ENCODE measurements at regions not wholly inside any gene's neighbourhood (a gene's known extent, or its start where the extent isn't known, plus 50 kb on each side); places are given as distances from the start of the nearest gene placed in this dataset.

DNA sequence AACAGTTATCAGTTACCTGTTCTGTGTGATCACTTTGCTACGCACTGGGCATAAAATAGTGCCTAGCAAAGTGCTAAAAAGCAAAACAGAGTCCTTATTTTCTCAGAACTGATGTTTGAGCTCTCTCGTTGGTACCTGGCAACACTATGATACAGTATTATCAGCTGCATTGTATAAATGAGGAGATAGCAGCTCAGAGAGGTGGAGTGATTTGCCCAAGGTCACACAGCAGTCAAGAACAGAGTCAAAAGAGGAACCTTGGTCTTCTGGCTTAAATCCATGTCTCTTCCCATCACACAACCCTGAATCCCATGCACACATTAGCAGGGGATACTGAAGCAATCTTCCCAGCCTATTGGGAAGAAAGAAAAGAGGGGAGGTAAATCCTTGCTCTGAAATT lies 580.5 kb downstream of the SOX6 start:
- TF ChIP-seq, protein P1, sequence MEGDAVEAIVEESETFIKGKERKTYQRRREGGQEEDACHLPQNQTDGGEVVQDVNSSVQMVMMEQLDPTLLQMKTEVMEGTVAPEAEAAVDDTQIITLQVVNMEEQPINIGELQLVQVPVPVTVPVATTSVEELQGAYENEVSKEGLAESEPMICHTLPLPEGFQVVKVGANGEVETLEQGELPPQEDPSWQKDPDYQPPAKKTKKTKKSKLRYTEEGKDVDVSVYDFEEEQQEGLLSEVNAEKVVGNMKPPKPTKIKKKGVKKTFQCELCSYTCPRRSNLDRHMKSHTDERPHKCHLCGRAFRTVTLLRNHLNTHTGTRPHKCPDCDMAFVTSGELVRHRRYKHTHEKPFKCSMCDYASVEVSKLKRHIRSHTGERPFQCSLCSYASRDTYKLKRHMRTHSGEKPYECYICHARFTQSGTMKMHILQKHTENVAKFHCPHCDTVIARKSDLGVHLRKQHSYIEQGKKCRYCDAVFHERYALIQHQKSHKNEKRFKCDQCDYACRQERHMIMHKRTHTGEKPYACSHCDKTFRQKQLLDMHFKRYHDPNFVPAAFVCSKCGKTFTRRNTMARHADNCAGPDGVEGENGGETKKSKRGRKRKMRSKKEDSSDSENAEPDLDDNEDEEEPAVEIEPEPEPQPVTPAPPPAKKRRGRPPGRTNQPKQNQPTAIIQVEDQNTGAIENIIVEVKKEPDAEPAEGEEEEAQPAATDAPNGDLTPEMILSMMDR (IDR thresholded peaks at IDR 0.05; ENCODE audit: extremely low read depth, insufficient read depth, missing control alignments): no peak
- in situ Hi-C loops (cut with MboI; ENCODE audit: low pct_unique_long_range_greater_than_20kb, low sequenced_read_pairs, unreplicated experiment): no loop called here
- DNase-seq (ENCODE audit: low spot score): no peak

DNA sequence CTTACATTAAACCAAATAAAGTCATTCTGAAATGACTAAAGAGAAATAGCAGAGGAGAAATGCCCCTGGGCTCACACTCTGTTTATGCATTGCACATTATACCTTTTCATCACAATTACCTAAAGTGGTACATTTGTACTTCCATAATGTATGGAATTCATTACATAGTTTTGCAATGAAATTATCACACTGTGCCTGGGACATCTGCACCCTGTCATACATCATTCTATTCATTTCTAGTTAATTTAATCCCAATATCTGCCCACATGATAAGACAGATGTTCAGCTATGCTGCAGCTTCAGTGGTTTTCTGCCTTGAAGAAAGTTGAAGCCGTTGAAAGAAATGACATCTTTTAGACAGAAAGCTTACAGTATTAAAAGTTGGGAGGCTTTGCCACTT lies 580.0 kb downstream of the SOX6 start:
- in situ Hi-C loops (cut with MboI; ENCODE audit: low pct_unique_long_range_greater_than_20kb, low sequenced_read_pairs, unreplicated experiment): no loop called here
- TF ChIP-seq, protein P1 (IDR thresholded peaks at IDR 0.05; ENCODE audit: extremely low read depth, insufficient read depth, missing control alignments): no peak
- DNase-seq (ENCODE audit: low spot score): no peak

DNA sequence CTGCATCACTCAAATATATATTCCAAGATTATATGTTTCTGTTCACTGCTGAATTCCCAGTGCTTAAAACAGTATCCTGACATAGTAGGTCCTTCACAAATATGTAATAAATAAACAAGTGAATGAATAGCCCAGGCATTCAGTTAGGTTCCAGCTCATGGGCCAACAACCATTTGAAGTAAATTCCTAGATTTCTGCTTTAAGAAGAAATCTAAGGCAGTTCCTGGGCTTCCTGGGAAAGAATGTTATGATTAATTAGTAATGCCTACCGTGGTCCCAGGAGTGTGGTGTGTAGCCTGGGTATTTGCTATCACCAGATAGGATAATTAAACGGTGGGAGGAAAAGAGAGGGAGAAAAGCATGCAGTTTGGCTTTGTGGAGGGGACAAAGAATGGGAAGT lies 576.8 kb downstream of the SOX6 start:
- TF ChIP-seq, protein P1 (IDR thresholded peaks at IDR 0.05; ENCODE audit: extremely low read depth, insufficient read depth, missing control alignments): no peak
- no peak for DNase-seq (ENCODE audit: low spot score)
- in situ Hi-C loops (cut with MboI; ENCODE audit: low pct_unique_long_range_greater_than_20kb, low sequenced_read_pairs, unreplicated experiment): no loop called here

DNA sequence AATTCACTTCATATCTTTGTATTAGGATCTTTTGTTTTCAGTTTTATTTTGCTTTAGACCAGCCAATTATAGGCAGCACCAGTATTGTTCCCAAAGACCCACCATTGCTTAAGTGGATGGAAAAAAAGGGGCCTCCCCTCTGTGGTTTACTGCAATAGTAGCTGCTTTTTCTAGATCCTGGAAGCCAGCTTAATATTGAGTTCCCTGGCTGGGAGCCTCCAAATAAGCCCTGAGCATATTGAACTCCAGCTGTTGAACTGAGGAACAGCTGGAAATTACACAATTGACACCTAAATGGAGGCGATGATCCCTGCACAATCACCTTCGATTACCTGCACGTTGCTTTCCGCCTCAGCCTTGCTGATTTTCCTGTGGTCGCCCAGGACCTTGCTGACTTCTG lies 576.0 kb downstream of the SOX6 start:
- in situ Hi-C loops (cut with MboI; ENCODE audit: low pct_unique_long_range_greater_than_20kb, low sequenced_read_pairs, unreplicated experiment): no loop called here
- TF ChIP-seq, protein P1 (IDR thresholded peaks at IDR 0.05; ENCODE audit: extremely low read depth, insufficient read depth, missing control alignments): no peak
- DNase-seq (ENCODE audit: low spot score): no peak

DNA sequence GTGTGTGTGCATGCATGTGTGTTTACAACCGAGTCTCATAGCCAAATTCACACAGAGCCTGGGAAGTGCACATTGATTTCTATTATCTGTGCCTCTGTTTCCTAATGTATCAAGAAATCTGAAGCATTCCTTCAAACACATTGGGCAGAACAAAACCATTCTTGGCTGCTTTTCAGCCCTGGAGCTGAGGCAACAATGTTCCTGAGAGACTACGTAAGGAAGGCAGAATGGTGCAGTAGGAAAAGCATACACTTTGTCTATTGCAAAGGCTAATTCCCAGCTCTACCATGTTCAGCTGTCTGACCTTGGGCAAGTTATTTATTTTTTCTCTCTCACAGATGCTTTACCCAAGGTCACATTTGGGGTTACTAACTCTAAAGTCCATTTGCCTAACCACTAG lies 575.5 kb downstream of the SOX6 start:
- in situ Hi-C loops (cut with MboI; ENCODE audit: low pct_unique_long_range_greater_than_20kb, low sequenced_read_pairs, unreplicated experiment): no loop called here
- TF ChIP-seq, protein P1 (IDR thresholded peaks at IDR 0.05; ENCODE audit: extremely low read depth, insufficient read depth, missing control alignments): no peak
- no peak for DNase-seq (ENCODE audit: low spot score)

DNA sequence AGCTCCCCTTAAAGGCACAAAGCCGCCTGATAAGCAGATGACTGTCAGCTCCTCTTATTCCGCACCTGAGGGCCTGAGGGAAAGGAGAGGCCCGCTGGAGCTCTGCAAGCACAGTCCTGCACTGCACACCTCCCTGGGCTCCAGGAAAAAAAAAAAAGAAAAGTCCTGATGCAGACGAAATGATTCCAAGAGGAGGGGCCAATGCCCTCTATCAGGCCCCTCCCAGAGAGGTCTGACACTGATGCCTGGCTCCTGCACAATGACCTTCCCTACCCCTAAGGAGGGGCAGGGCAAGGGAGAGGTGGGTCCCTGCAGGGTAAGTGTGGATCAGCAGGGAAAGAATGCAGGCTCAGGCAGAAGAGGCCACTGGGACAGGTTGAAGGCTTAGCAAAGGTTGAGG lies 572.7 kb downstream of the SOX6 start:
- DNase-seq (ENCODE audit: low spot score): no peak
- in situ Hi-C loops (cut with MboI; ENCODE audit: low pct_unique_long_range_greater_than_20kb, low sequenced_read_pairs, unreplicated experiment): no loop called here
- TF ChIP-seq, protein P1 (IDR thresholded peaks at IDR 0.05; ENCODE audit: extremely low read depth, insufficient read depth, missing control alignments): no peak
